Natural killer cell (primary cell): ENCODE measurements at regions not wholly inside any gene's neighbourhood (a gene's known extent, or its start where the extent isn't known, plus 50 kb on each side); places are given as distances from the start of the nearest gene placed in this dataset.

Source experiments
- ATAC-seq, 3 donors: fragments of 150-1000 bp in 2 of 3; fragments of 200-7000 bp in 1 of 3; cut with Tn5 transposase; 1 replicate in 1 of 3; 2 replicates in 2 of 3; pipeline ENCODE4 v1.10.0; 2021; ENCODE audit warnings: mild to moderate bottlenecking in 2 of 3, moderate library complexity in 2 of 3
- DNase-seq, 2 donors: peaks; one replicate each; pipeline versions ENCODE4 v3.0.0 to v3.0.0-alpha.2; 2013 to 2021; ENCODE audit warnings: mixed read lengths in 1 of 2
- H3K27ac ChIP-seq: one replicate; pipeline ENCODE4 v1.5.1; 2013; ENCODE audit warnings: mild to moderate bottlenecking, low read length
- H3K27me3 ChIP-seq: one replicate; pipeline ENCODE4 v1.6.1; 2013; ENCODE audit warnings: low read length; ENCODE audit not compliant: control insufficient read depth, insufficient read depth
- H3K36me3 ChIP-seq: one replicate; pipeline ENCODE4 v1.6.1; 2013; ENCODE audit warnings: low read length; ENCODE audit not compliant: control insufficient read depth, insufficient read depth
- H3K4me1 ChIP-seq: one replicate; pipeline ENCODE4 v1.6.1; 2013; ENCODE audit warnings: low read length; ENCODE audit not compliant: control insufficient read depth, insufficient read depth
- H3K4me3 ChIP-seq: one replicate; pipeline ENCODE4 v1.5.1; 2013; ENCODE audit warnings: low read length
- H3K9me3 ChIP-seq: one replicate; pipeline ENCODE4 v1.6.1; 2013; ENCODE audit warnings: low read length; ENCODE audit not compliant: control insufficient read depth, insufficient read depth
- H3K27ac Mint-ChIP-seq, 2 donors: one replicate each; pipeline ENCODE4 v1.8.0; 2022; ENCODE audit warnings: mild to moderate bottlenecking in 2 of 2, mixed read lengths in 2 of 2, moderate library complexity in 1 of 2
- H3K27me3 Mint-ChIP-seq, 2 donors: one replicate each; pipeline ENCODE4 v1.8.0; 2022; ENCODE audit warnings: low read depth in 2 of 2, mixed read lengths in 2 of 2
- H3K36me3 Mint-ChIP-seq: one replicate; pipeline ENCODE4 v1.8.0; 2022; ENCODE audit warnings: mixed read lengths
- H3K4me1 Mint-ChIP-seq, 2 donors: one replicate each; pipeline ENCODE4 v1.8.0; 2022; ENCODE audit warnings: mixed read lengths in 2 of 2
- H3K4me3 Mint-ChIP-seq: one replicate; pipeline ENCODE4 v1.8.0; 2022; ENCODE audit warnings: mild to moderate bottlenecking, moderate library complexity, mixed read lengths
- H3K9me3 Mint-ChIP-seq, 2 donors: one replicate each; pipeline ENCODE4 v1.8.0; 2022; ENCODE audit warnings: mixed read lengths in 2 of 2
- CTCF ChIP-seq: fragments of 200-600 bp; IDR thresholded peaks from one replicate; pipeline ENCODE4 v1.8.0; 2022; ENCODE audit warnings: antibody characterized with exemption
- WGBS: methylation state at CpG from one replicate; pipeline ENCODE4 v1.1.7; 2013; ENCODE audit warnings: missing lambda C conversion rate; ENCODE audit not compliant: insufficient coverage; 5-methylcytosine and 5-hydroxymethylcytosine counted together
- intact Hi-C: fragments of 100-400 bp; cut with micrococcal nuclease; formaldehyde crosslinking; loops from one replicate; pipeline ENCODE4 v1.14.2; 2022

GRCh38 chr13:34103854-34104253, 285.9 kb downstream of the RFC3 start:
- no peaks in the 10 kb centered on the region for H3K4me1 Mint-ChIP-seq
- Histone ChIP-seq H3K27me3 (no peaks in the 10 kb centered on the region), H3K9me3 (peaks cover 4% of the 10 kb centered on the region), H3K4me3 (no peak overlapping the region), H3K36me3 (no peaks in the 10 kb centered on the region), H3K27ac (no peak overlapping the region), H3K4me1 (no peaks in the 10 kb centered on the region)
- no peak overlapping the region for H3K4me3 Mint-ChIP-seq
- H3K36me3 Mint-ChIP-seq, result peaks cover 8% of the 10 kb centered on the region
- peaks cover 5 to 7% of the 10 kb centered on the region in 2 donors for H3K9me3 Mint-ChIP-seq
- ATAC-seq (no peak), DNase-seq (no peak)
- TF ChIP-seq CTCF, result no peak
- intact Hi-C loops, result no loop called here
- H3K27me3 Mint-ChIP-seq, result no peaks in the 10 kb centered on the region
- H3K27ac Mint-ChIP-seq, result no peak overlapping the region
- WGBS, result 75% methylated on average over 3 of the region's 4 CpGs

GRCh38 chr13:34104853-34105252, 286.9 kb downstream of the RFC3 start:
- no peaks in the 10 kb centered on the region for H3K4me1 Mint-ChIP-seq
- WGBS, result 100% methylated on average over 3 of the region's 4 CpGs
- H3K9me3 Mint-ChIP-seq, result peaks cover 11 to 12% of the 10 kb centered on the region in 2 donors
- peaks cover 8% of the 10 kb centered on the region for H3K36me3 Mint-ChIP-seq
- intact Hi-C loops, result no loop called here
- H3K27me3 ChIP-seq, result no peaks in the 10 kb centered on the region
- no peak overlapping the region for H3K4me3 Mint-ChIP-seq
- no peak for TF ChIP-seq CTCF
- DNase-seq (no peak), ATAC-seq (no peak)
- H3K9me3 ChIP-seq, result peaks cover 4% of the 10 kb centered on the region
- no peak overlapping the region for H3K27ac Mint-ChIP-seq
- no peaks in the 10 kb centered on the region for H3K27me3 Mint-ChIP-seq
- no peaks in the 10 kb centered on the region for H3K4me1 ChIP-seq
- no peaks in the 10 kb centered on the region for H3K36me3 ChIP-seq
- H3K4me3 ChIP-seq, result no peak overlapping the region
- no peak overlapping the region for H3K27ac ChIP-seq

- H3K4me3 ChIP-seq, result no peak overlapping the region
- Mint-ChIP-seq H3K9me3 (peaks cover 12 to 16% of the 10 kb centered on the region in 2 donors), H3K36me3 (peaks cover 8% of the 10 kb centered on the region), H3K27me3 (no peaks in the 10 kb centered on the region), H3K27ac (no peak overlapping the region), H3K4me3 (no peak overlapping the region), H3K4me1 (no peaks in the 10 kb centered on the region)
- ATAC-seq (no peak), DNase-seq (no peak)
- WGBS, result 89% methylated on average over 1 of the region's 1 CpG
- H3K9me3 ChIP-seq, result peaks cover 4% of the 10 kb centered on the region
- intact Hi-C loops, result no loop called here
- H3K27ac ChIP-seq, result no peak overlapping the region
- H3K27me3 ChIP-seq, result no peaks in the 10 kb centered on the region
- no peak for TF ChIP-seq CTCF
- no peaks in the 10 kb centered on the region for H3K4me1 ChIP-seq
- H3K36me3 ChIP-seq, result no peaks in the 10 kb centered on the region
These were observed 289.9 kb downstream of the RFC3 start for GRCh38 chr13:34107806-34108205.

- Mint-ChIP-seq H3K27ac (no peak overlapping the region), H3K36me3 (peaks cover 8% of the 10 kb centered on the region), H3K4me1 (no peaks in the 10 kb centered on the region), H3K9me3 (peaks cover 13 to 17% of the 10 kb centered on the region in 2 donors), H3K27me3 (no peaks in the 10 kb centered on the region), H3K4me3 (no peak overlapping the region)
- H3K9me3 ChIP-seq, result peaks cover 4% of the 10 kb centered on the region
- H3K36me3 ChIP-seq, result no peaks in the 10 kb centered on the region
- no peak overlapping the region for H3K4me3 ChIP-seq
- no peak for ATAC-seq
- H3K27ac ChIP-seq, result no peak overlapping the region
- DNase-seq, result no peak
- intact Hi-C loops, result no loop called here
- TF ChIP-seq CTCF, result no peak
- H3K27me3 ChIP-seq, result no peaks in the 10 kb centered on the region
- whole genome bisulfite sequencing, result 93% methylated on average over 2 of the region's 2 CpGs
- no peaks in the 10 kb centered on the region for H3K4me1 ChIP-seq
These were observed 290.5 kb downstream of the RFC3 start for GRCh38 chr13:34108410-34108809.
